Chondrocyte (in vitro differentiated cells): ENCODE measurements at regions not wholly inside any gene's neighbourhood (a gene's known extent, or its start where the extent isn't known, plus 50 kb on each side); places are given as distances from the start of the nearest gene placed in this dataset.

Experiments
- DNase-seq: peaks from one replicate; pipeline ENCODE4 v3.0.0; 2021; ENCODE audit warnings: mixed read lengths, low spot score
- H3K27ac Mint-ChIP-seq: one replicate; pipeline ENCODE4 v1.8.0; 2021; ENCODE audit warnings: mild to moderate bottlenecking, moderate library complexity, mixed read lengths; ENCODE audit not compliant: unreplicated experiment
- H3K27me3 Mint-ChIP-seq: 2 replicates; pipeline ENCODE4 v1.8.0; 2021; ENCODE audit warnings: low read depth, mixed read lengths
- H3K36me3 Mint-ChIP-seq: 2 replicates; pipeline ENCODE4 v1.8.0; 2021; ENCODE audit warnings: low read depth, mixed read lengths
- H3K4me1 Mint-ChIP-seq: 2 replicates; pipeline ENCODE4 v1.8.0; 2021; ENCODE audit warnings: low read depth, mild to moderate bottlenecking, mixed read lengths
- H3K4me3 Mint-ChIP-seq: one replicate; pipeline ENCODE4 v1.8.0; 2021; ENCODE audit warnings: mild to moderate bottlenecking, moderate library complexity, mixed read lengths; ENCODE audit not compliant: unreplicated experiment
- H3K9me3 Mint-ChIP-seq: 2 replicates; pipeline ENCODE4 v1.8.0; 2021; ENCODE audit warnings: low read depth, mixed read lengths
- CTCF ChIP-seq: fragments of 200-600 bp; sonication (generic); IDR thresholded peaks from 2 replicates; pipeline ENCODE4 v1.5.0; 2021; ENCODE audit warnings: antibody characterized with exemption, mild to moderate bottlenecking, moderate library complexity

DNA sequence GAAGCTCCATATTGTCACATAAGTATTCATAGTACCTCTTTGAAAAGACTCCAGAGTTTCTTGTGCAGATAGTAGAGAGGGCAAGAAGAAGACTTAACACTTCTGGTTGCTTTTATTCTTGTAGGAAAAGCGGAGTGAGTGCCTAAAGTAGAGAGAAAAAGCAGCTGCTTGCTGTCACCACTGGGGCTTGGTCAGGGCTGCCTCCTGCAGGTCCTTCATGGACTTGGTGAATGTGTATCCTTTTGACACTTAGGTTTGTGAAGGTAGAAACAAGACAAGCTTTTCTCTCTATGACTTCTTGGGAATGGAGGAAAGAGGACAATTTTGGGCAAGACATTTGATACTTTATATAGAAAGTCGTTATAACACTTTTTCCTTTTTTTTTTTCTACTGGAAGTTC, 312.8 kb upstream of the FANCL start:
- no peak overlapping the region for H3K27ac Mint-ChIP-seq
- H3K36me3 Mint-ChIP-seq, result no peaks in the 10 kb centered on the region
- peaks cover 1% of the 10 kb centered on the region for H3K27me3 Mint-ChIP-seq
- DNase-seq, result no peak
- no peaks in the 10 kb centered on the region for H3K4me1 Mint-ChIP-seq
- H3K4me3 Mint-ChIP-seq, result no peak overlapping the region
- peak; percentile 57 for TF ChIP-seq CTCF
- H3K9me3 Mint-ChIP-seq, result no peaks in the 10 kb centered on the region

DNA sequence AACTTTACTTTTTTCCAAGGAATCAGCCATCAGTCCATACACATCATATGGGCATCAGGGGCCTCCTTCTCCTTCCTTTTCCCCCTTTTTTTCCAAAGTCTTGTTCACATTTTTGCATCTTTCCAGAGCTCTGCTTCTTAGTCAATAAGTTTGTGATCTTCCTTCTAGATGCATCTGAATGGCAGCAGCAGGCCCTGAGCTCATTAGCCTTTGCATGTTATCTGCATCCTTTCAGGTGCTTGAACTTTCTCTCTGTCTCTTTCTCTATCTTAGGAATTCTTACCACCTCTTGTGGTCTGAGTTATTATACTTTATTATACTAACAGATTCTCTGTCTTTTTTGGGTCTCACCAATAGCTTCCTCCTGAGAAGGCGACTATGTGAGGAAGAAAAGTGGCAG, 312.4 kb upstream of the FANCL start:
- Mint-ChIP-seq H3K27me3 (peaks cover 1% of the 10 kb centered on the region), H3K36me3 (no peaks in the 10 kb centered on the region), H3K27ac (no peak overlapping the region), H3K4me1 (no peaks in the 10 kb centered on the region), H3K9me3 (no peaks in the 10 kb centered on the region), H3K4me3 (no peak overlapping the region)
- DNase-seq, result no peak
- no peak for TF ChIP-seq CTCF

DNA sequence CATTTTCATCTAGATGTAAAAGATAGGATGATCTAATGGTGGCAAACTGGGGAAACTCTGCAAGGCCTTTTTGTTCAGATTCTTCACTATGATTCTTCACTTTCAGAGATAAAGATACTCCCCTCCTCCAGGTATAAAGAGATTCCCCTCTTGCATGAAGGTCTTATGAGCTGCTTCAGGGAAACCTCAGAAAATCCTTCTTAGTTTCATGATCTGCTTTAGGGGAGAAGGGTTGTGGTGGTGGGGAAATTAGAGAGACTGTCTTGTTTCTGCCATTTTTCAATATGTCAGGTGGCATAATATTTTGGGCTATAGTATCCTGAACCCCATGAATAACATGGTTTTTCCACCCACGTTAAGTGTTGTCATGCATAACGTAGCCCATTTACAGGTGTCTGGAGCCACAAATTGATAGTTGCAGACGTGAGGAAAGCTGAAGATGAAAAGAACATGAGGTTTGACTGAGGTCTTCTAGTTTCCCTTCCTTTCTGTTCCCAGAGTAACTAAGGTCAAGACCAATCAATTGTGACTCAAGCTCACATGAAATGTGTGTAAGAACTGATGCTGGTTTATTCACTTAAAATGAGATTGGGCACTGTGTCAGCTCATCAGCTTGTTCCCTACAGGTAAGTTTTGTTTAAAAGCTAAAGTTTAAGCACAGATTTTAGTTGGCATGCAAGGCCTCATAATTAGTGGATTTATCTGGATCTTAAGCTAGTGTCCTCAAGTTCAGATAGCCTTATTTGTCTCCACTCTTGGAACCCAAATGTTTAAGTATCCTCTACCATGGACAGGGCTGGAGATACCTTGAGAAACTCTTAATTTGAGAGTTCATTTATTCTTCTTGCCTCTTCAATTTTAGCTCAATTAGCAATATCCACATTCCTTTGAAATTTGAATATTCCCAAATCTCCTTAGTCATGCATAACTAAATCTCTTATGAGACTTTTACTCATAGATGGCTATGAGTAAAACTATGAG, 304.5 kb upstream of the FANCL start:
- peaks cover 2% of the 10 kb centered on the region for H3K4me1 Mint-ChIP-seq
- no peaks in the 10 kb centered on the region for H3K36me3 Mint-ChIP-seq
- H3K9me3 Mint-ChIP-seq, result no peaks in the 10 kb centered on the region
- peaks cover 3% of the 10 kb centered on the region for H3K27me3 Mint-ChIP-seq
- no peak overlapping the region for H3K27ac Mint-ChIP-seq
- no peak overlapping the region for H3K4me3 Mint-ChIP-seq
- TF ChIP-seq CTCF, result no peak
- no peak for DNase-seq

DNA sequence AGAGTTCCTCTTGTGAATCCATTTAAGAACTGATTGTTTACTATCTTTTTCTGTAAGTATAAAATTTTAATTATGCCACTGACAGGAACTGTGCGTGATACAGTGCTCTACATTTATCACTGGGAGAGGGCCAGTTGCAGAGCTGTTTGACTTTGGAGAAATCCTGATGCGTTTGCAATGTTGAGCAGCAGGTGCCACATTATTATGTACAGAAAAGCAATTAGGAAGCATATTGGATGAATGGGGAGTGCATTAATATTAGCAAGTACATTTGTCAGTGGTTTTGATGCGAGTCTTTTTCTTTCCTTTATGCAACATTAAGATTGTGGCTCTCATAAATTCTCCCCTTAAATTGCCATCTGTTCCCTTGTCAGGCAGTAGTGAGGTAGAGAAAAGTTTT, 302.3 kb upstream of the FANCL start:
- no peaks in the 10 kb centered on the region for H3K9me3 Mint-ChIP-seq
- no peak overlapping the region for H3K27ac Mint-ChIP-seq
- peaks cover 4% of the 10 kb centered on the region for H3K27me3 Mint-ChIP-seq
- peaks cover 11% of the 10 kb centered on the region for H3K4me1 Mint-ChIP-seq
- H3K36me3 Mint-ChIP-seq, result no peaks in the 10 kb centered on the region
- H3K4me3 Mint-ChIP-seq, result no peak overlapping the region
- no peak for DNase-seq
- TF ChIP-seq CTCF, result no peak

DNA sequence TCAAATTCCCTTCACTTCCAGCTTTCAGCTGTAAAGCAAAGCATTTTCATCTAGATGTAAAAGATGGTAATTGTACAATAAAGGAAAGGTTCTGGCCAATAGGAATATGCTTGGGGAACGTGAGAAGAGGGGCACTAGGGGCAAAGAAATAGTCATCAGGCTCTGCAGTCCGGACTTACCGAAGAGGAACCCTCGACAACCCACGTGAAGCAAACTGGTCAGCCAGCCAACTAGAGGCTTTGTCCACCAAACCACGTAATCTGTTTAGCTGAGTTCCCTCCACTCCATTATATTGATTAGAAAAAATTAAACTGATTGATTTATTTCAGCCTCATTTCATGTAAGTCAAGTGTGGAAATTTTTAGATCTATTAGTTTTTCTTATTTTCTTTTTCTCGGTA, 300.4 kb upstream of the FANCL start:
- no peaks in the 10 kb centered on the region for H3K36me3 Mint-ChIP-seq
- H3K27ac Mint-ChIP-seq, result no peak overlapping the region
- no peak overlapping the region for H3K4me3 Mint-ChIP-seq

More for the DNA sequence above, 300.4 kb upstream of the FANCL start:
- DNase-seq, result no peak
- Mint-ChIP-seq H3K9me3 (no peaks in the 10 kb centered on the region), H3K27me3 (peaks cover 2% of the 10 kb centered on the region), H3K4me1 (peaks cover 11% of the 10 kb centered on the region)
- TF ChIP-seq CTCF, result no peak
